ENCODE measurements at regions not wholly inside any gene's neighbourhood (a gene's known extent, or its start where the extent isn't known, plus 50 kb on each side); places are given as distances from the start of the nearest gene placed in this dataset.

- H3K4me1 Mint-ChIP-seq: no peaks in the 10 kb centered on the region
- TF ChIP-seq CTCF (conservative IDR thresholded peaks at IDR 0.05): no peak
- no peak overlapping the region for H3K27ac Mint-ChIP-seq (ENCODE audit: unreplicated experiment)
- no peak overlapping the region for H3K4me3 Mint-ChIP-seq
- DNase-seq (ENCODE audit: low read depth, low spot score): no peak
- H3K36me3 Mint-ChIP-seq (ENCODE audit: low read depth): no peaks in the 10 kb centered on the region
- no peaks in the 10 kb centered on the region for H3K27me3 Mint-ChIP-seq (ENCODE audit: low read depth)
- no peaks in the 10 kb centered on the region for H3K9me3 Mint-ChIP-seq
Observed at GRCh38 chr5:174614500-174615135, 109.8 kb upstream of the MSX2 start.

- Mint-ChIP-seq H3K4me3 (no peak overlapping the region), H3K9me3 (no peaks in the 10 kb centered on the region), H3K27ac (ENCODE audit: unreplicated experiment) (no peak overlapping the region), H3K36me3 (ENCODE audit: low read depth) (no peaks in the 10 kb centered on the region), H3K4me1 (no peaks in the 10 kb centered on the region), H3K27me3 (ENCODE audit: low read depth) (no peaks in the 10 kb centered on the region)
- TF ChIP-seq CTCF (conservative IDR thresholded peaks at IDR 0.05): no peak
- DNase-seq (ENCODE audit: low read depth, low spot score): no peak
Observed at GRCh38 chr5:174616036-174616435, 108.3 kb upstream of the MSX2 start.

GRCh38 chr5:174617285-174617684 lies 107.1 kb upstream of the MSX2 start:
- DNase-seq (ENCODE audit: low read depth, low spot score): no peak
- Mint-ChIP-seq H3K4me1 (no peaks in the 10 kb centered on the region), H3K27ac (ENCODE audit: unreplicated experiment) (no peak overlapping the region), H3K36me3 (ENCODE audit: low read depth) (no peaks in the 10 kb centered on the region), H3K9me3 (no peaks in the 10 kb centered on the region), H3K27me3 (ENCODE audit: low read depth) (no peaks in the 10 kb centered on the region), H3K4me3 (no peak overlapping the region)
- TF ChIP-seq CTCF (conservative IDR thresholded peaks at IDR 0.05): no peak

GRCh38 chr5:174617910-174618309 lies 106.5 kb upstream of the MSX2 start:
- Mint-ChIP-seq H3K9me3 (no peaks in the 10 kb centered on the region), H3K4me1 (no peaks in the 10 kb centered on the region), H3K36me3 (ENCODE audit: low read depth) (no peaks in the 10 kb centered on the region), H3K27ac (ENCODE audit: unreplicated experiment) (no peak overlapping the region), H3K27me3 (ENCODE audit: low read depth) (no peaks in the 10 kb centered on the region), H3K4me3 (no peak overlapping the region)
- no peak for DNase-seq (ENCODE audit: low read depth, low spot score)
- no peak for TF ChIP-seq CTCF (conservative IDR thresholded peaks at IDR 0.05)

GRCh38 chr5:174618589-174618988 lies 105.8 kb upstream of the MSX2 start:
- no peaks in the 10 kb centered on the region for H3K4me1 Mint-ChIP-seq
- H3K27me3 Mint-ChIP-seq (ENCODE audit: low read depth): no peaks in the 10 kb centered on the region
- no peaks in the 10 kb centered on the region for H3K9me3 Mint-ChIP-seq
- no peak overlapping the region for H3K4me3 Mint-ChIP-seq
- DNase-seq (ENCODE audit: low read depth, low spot score): no peak
- H3K36me3 Mint-ChIP-seq (ENCODE audit: low read depth): no peaks in the 10 kb centered on the region
- peak overlapping the region; percentile 14 for H3K27ac Mint-ChIP-seq (ENCODE audit: unreplicated experiment)
- TF ChIP-seq CTCF (conservative IDR thresholded peaks at IDR 0.05): no peak
